ENCODE measurements at regions not wholly inside any gene's neighbourhood (a gene's known extent, or its start where the extent isn't known, plus 50 kb on each side); places are given as distances from the start of the nearest gene placed in this dataset.

DNA sequence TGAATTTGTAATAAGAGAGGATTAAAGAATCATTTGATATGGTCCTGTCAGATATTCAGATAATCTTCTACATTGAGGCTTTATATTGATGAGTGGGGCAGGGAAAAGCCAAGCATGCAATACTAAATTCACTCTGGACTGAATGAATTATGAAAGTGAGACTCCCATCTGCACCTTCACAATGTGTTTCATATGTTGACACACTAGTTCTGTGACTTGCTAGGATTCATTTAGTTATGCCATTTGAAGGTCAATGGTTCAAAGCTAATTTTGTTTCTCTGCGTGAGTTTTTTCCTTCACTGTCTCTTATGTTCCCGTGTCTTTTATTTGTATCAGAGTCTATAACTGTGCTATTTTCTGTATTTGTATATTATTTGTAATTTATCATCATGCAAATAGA, 1332.5 kb downstream of the KCNT2 start:
- DNase-seq (ENCODE audit: low read depth in 6 of 9, low spot score in 9 of 9): no peak
- no peaks in the 10 kb centered on the region for H3K9me3 ChIP-seq (ENCODE audit: control insufficient read depth in 2 of 2, insufficient read depth in 1 of 2, low read length in 1 of 2)
- H3K4me1 ChIP-seq (ENCODE audit: control insufficient read depth in 2 of 2, insufficient read depth in 2 of 2, low read length in 2 of 2): no peaks in the 10 kb centered on the region
- H3K36me3 ChIP-seq (ENCODE audit: control insufficient read depth in 2 of 2, insufficient read depth in 2 of 2, low read length in 1 of 2): no peaks in the 10 kb centered on the region
- 96% methylated on average over 2 of the region's 2 CpGs for WGBS
- no peak overlapping the region for H3K4me3 ChIP-seq (ENCODE audit: low read length in 2 of 2)
- H3K27ac ChIP-seq (ENCODE audit: low read depth in 1 of 2, low read length in 1 of 2): no peak overlapping the region
- no peaks in the 10 kb centered on the region for H3K27me3 ChIP-seq (ENCODE audit: control insufficient read depth in 2 of 2, insufficient read depth in 1 of 2, low read length in 1 of 2)

DNA sequence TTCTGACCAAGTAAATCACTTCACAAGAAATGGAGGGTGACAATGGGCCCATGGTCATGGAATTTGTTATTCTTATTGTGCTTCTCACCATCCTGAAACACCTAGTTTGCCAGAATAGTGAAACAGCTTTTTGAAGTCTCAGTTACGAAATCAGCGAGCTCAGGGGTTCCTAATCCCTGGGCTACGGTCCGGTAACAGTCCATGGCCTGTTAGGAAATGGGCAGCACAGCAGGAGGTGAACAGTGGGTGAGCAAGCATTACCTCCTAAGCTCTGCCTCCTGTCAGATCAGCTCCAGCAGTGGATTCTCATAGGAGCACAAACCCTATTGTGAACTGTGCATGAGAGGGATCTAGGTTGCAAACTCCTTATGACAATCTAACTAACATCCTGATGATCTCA, 1356.3 kb downstream of the KCNT2 start:
- Histone ChIP-seq H3K27me3 (ENCODE audit: control insufficient read depth in 2 of 2, insufficient read depth in 1 of 2, low read length in 1 of 2) (no peaks in the 10 kb centered on the region), H3K9me3 (ENCODE audit: control insufficient read depth in 2 of 2, insufficient read depth in 1 of 2, low read length in 1 of 2) (no peaks in the 10 kb centered on the region), H3K27ac (ENCODE audit: low read depth in 1 of 2, low read length in 1 of 2) (no peak overlapping the region), H3K4me1 (ENCODE audit: control insufficient read depth in 2 of 2, insufficient read depth in 2 of 2, low read length in 2 of 2) (no peaks in the 10 kb centered on the region), H3K36me3 (ENCODE audit: control insufficient read depth in 2 of 2, insufficient read depth in 2 of 2, low read length in 1 of 2) (no peaks in the 10 kb centered on the region), H3K4me3 (ENCODE audit: low read length in 2 of 2) (no peak overlapping the region)
- DNase-seq (ENCODE audit: low read depth in 6 of 9, low spot score in 9 of 9): no peak
- WGBS: 93% methylated on average over 4 of the region's 4 CpGs

DNA sequence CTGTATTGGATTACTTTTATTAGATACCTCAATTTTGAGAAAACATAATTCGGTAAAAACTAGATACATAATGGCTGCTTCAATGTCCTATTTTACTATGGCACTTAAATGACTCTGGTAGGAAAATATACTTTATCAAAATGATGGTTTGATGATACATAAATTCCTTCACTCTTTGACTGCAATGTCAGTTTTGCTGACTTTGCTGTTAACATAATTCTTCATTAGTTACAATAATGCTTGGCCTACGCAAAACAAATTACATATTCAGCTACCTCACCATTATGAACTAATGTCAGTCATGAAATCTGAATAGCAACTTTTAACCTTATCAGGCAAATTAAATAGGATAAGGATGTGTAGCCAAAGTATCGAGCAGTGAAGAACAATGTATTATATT, 1364.7 kb downstream of the KCNT2 start:
- Histone ChIP-seq H3K9me3 (ENCODE audit: control insufficient read depth in 2 of 2, insufficient read depth in 1 of 2, low read length in 1 of 2) (peaks cover 0 to under 1% of the 10 kb centered on the region in 2 donors), H3K27me3 (ENCODE audit: control insufficient read depth in 2 of 2, insufficient read depth in 1 of 2, low read length in 1 of 2) (no peaks in the 10 kb centered on the region), H3K4me3 (ENCODE audit: low read length in 2 of 2) (no peak overlapping the region), H3K27ac (ENCODE audit: low read depth in 1 of 2, low read length in 1 of 2) (no peak overlapping the region), H3K4me1 (ENCODE audit: control insufficient read depth in 2 of 2, insufficient read depth in 2 of 2, low read length in 2 of 2) (no peaks in the 10 kb centered on the region), H3K36me3 (ENCODE audit: control insufficient read depth in 2 of 2, insufficient read depth in 2 of 2, low read length in 1 of 2) (no peaks in the 10 kb centered on the region)
- DNase-seq (ENCODE audit: low read depth in 6 of 9, low spot score in 9 of 9): no peak
- WGBS: 98% methylated on average over 3 of the region's 3 CpGs

DNA sequence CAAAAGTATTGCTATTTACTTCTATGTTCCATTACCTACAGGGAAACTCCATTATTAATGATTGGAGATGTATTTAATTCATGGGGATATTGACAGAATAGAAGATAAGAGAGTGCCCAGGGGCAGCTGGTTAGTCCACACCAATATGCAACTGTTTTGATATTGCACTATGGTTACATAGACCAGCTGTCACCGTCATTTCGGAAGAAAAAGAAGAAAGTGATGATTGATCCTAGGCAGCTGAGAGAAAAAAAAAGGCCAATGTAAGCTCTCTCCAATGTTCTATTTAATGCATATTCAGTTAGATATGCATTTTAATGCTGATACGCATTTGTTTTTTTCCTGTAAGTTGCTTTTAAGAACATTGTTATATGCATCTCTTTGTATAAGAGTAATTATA, 1367.2 kb downstream of the KCNT2 start:
- Histone ChIP-seq H3K27ac (ENCODE audit: low read depth in 1 of 2, low read length in 1 of 2) (no peak overlapping the region), H3K36me3 (ENCODE audit: control insufficient read depth in 2 of 2, insufficient read depth in 2 of 2, low read length in 1 of 2) (no peaks in the 10 kb centered on the region), H3K27me3 (ENCODE audit: control insufficient read depth in 2 of 2, insufficient read depth in 1 of 2, low read length in 1 of 2) (no peaks in the 10 kb centered on the region), H3K4me3 (ENCODE audit: low read length in 2 of 2) (no peak overlapping the region), H3K9me3 (ENCODE audit: control insufficient read depth in 2 of 2, insufficient read depth in 1 of 2, low read length in 1 of 2) (peaks cover 0 to 16% of the 10 kb centered on the region in 2 donors), H3K4me1 (ENCODE audit: control insufficient read depth in 2 of 2, insufficient read depth in 2 of 2, low read length in 2 of 2) (no peaks in the 10 kb centered on the region)
- WGBS: 100% methylated on average over 3 of the region's 3 CpGs
- DNase-seq (ENCODE audit: low read depth in 6 of 9, low spot score in 9 of 9): no peak

DNA sequence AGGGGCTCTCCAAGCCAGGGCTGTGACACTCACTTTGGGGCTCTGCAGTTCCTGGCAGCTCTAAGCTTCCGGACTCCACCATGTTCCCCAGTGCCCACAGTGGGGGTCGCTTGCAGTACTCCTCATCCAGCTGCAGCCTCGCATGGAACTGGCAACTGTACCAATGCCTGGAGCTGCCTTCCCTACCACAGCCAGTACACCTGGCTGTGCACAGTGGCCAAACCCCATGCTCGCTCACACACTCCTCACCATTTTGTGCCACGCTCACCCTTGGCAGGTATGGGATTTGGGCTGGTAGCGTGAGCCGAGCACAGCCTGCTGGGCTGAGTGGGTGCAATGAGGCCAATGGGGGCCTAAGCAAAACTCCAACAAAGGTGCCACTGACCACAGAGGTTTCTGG, 1369.9 kb downstream of the KCNT2 start:
- Histone ChIP-seq H3K4me1 (ENCODE audit: control insufficient read depth in 2 of 2, insufficient read depth in 2 of 2, low read length in 2 of 2) (no peaks in the 10 kb centered on the region), H3K4me3 (ENCODE audit: low read length in 2 of 2) (no peak overlapping the region), H3K27me3 (ENCODE audit: control insufficient read depth in 2 of 2, insufficient read depth in 1 of 2, low read length in 1 of 2) (no peaks in the 10 kb centered on the region), H3K9me3 (ENCODE audit: control insufficient read depth in 2 of 2, insufficient read depth in 1 of 2, low read length in 1 of 2) (peaks cover 0 to 16% of the 10 kb centered on the region in 2 donors), H3K36me3 (ENCODE audit: control insufficient read depth in 2 of 2, insufficient read depth in 2 of 2, low read length in 1 of 2) (no peaks in the 10 kb centered on the region), H3K27ac (ENCODE audit: low read depth in 1 of 2, low read length in 1 of 2) (no peak overlapping the region)
- WGBS: 98% methylated on average over 7 of the region's 7 CpGs
- DNase-seq (ENCODE audit: low read depth in 6 of 9, low spot score in 9 of 9): no peak

DNA sequence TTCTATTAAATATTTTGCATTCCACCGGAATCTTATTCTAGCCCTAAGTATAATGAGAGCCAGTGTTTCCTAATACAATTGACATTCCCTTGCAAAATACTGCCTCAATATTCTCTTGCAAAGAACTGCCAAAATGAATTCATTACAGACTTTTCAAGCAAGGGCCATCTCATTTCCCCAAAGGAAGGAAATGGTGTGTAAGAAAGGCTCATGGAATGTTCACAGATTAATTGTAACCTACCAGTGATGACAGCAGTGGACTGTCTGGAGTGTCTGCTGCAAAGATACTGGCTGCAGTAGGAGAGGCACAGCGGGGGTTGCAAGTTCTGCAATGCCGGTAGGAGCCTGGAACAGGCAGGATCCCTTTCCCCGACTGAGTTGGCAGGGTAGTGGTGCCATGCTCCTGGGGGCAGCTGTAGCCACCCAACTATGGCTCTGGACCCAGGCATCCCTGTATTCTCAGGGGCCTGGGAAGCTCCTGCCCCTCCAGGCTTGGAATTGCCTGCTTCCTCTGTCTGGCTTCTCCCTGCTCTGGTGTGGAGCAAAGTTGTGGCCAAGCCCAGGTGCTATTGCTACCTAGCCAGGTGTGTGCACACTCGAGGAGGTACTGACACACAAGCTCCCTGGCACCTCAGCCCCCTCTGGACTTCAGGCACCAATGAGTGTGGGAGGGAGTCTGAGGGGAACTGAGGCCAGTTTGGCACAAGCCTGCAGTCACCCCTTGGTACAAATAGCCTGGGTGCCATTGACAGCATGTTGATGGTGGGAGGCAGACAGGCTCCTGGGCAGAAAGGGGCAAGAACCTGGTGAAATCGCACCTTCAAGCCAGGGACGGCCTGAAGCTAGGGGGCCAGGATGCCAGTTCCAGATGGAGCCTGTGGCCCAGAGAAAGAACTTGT, 1371.0 kb downstream of the KCNT2 start:
- Histone ChIP-seq H3K27me3 (ENCODE audit: control insufficient read depth in 2 of 2, insufficient read depth in 1 of 2, low read length in 1 of 2) (no peaks in the 10 kb centered on the region), H3K9me3 (ENCODE audit: control insufficient read depth in 2 of 2, insufficient read depth in 1 of 2, low read length in 1 of 2) (peaks cover 0 to 16% of the 10 kb centered on the region in 2 donors), H3K4me1 (ENCODE audit: control insufficient read depth in 2 of 2, insufficient read depth in 2 of 2, low read length in 2 of 2) (no peaks in the 10 kb centered on the region), H3K27ac (ENCODE audit: low read depth in 1 of 2, low read length in 1 of 2) (no peak overlapping the region), H3K36me3 (ENCODE audit: control insufficient read depth in 2 of 2, insufficient read depth in 2 of 2, low read length in 1 of 2) (no peaks in the 10 kb centered on the region), H3K4me3 (ENCODE audit: low read length in 2 of 2) (no peak overlapping the region)
- DNase-seq (ENCODE audit: low read depth in 6 of 9, low spot score in 9 of 9): no peak
- WGBS: 93% methylated on average over 7 of the region's 7 CpGs

DNA sequence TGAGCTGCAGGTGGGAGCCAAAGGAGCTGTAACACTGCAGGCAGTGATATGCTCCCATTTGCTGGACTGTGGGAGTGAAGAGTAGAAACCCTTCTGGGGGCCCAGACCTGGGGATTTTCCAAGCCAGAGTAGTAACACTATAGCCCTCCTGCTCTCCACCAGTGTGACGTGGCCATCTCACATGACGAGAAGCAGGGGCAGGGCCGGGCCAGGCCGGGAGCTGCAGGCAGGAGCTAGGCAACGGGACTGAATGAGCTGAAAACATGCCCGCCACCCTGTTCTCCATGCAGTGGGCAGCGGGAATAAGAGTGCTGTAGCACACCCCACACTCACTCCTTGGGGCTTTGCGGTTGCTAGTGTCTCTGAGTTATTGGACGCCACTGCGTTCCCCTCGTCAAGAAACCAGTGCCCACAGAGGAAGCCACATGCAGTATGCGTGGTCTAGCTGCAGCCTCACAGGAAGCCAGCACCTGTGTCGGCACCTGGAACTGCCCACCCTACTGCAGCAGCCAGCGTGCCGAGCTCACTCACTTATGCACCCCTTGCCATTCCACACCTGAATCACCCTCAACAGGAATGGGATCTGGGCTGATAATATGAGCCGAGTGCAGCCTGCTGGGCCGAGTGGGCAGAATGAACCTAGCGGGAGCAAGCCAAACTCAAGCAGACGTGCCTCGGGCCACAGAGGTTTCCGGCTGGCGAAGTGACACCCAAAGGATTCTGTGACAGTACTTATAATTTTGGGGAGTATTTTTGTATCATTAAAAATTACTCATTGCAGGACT, 1389.6 kb downstream of the KCNT2 start:
- Histone ChIP-seq H3K9me3 (ENCODE audit: control insufficient read depth in 2 of 2, insufficient read depth in 1 of 2, low read length in 1 of 2) (peaks cover 0 to 8% of the 10 kb centered on the region in 2 donors), H3K27me3 (ENCODE audit: control insufficient read depth in 2 of 2, insufficient read depth in 1 of 2, low read length in 1 of 2) (no peaks in the 10 kb centered on the region), H3K36me3 (ENCODE audit: control insufficient read depth in 2 of 2, insufficient read depth in 2 of 2, low read length in 1 of 2) (no peaks in the 10 kb centered on the region), H3K4me1 (ENCODE audit: control insufficient read depth in 2 of 2, insufficient read depth in 2 of 2, low read length in 2 of 2) (no peaks in the 10 kb centered on the region), H3K4me3 (ENCODE audit: low read length in 2 of 2) (no peak overlapping the region), H3K27ac (ENCODE audit: low read depth in 1 of 2, low read length in 1 of 2) (no peak overlapping the region)
- no peak for DNase-seq (ENCODE audit: low read depth in 6 of 9, low spot score in 9 of 9)
- WGBS: 92% methylated on average over 22 of the region's 22 CpGs

DNA sequence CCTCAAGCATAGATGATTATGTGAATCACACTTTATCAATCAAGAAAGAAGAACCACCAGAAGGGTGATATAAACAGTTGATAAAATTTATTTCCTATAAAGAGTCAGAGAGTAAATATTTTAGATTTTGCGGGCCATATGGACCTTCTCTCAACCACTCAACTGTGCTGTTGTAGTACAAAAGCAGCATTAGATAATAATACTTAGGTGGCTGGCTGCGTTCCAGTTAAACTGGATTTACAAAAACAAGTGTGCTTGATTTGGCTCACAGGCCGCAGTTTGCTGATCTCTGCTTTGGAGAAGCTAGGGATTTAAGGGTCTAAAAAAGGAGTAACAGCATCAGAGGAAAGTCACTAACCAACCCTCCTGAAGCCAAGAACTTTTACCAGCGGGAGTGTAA, 1406.0 kb downstream of the KCNT2 start:
- no peak overlapping the region for H3K27ac ChIP-seq (ENCODE audit: low read depth in 1 of 2, low read length in 1 of 2)
- H3K36me3 ChIP-seq (ENCODE audit: control insufficient read depth in 2 of 2, insufficient read depth in 2 of 2, low read length in 1 of 2): no peaks in the 10 kb centered on the region
- WGBS: 97% methylated on average over 4 of the region's 4 CpGs
- no peaks in the 10 kb centered on the region for H3K27me3 ChIP-seq (ENCODE audit: control insufficient read depth in 2 of 2, insufficient read depth in 1 of 2, low read length in 1 of 2)
- no peak for DNase-seq (ENCODE audit: low read depth in 6 of 9, low spot score in 9 of 9)
- H3K4me1 ChIP-seq (ENCODE audit: control insufficient read depth in 2 of 2, insufficient read depth in 2 of 2, low read length in 2 of 2): no peaks in the 10 kb centered on the region
- H3K9me3 ChIP-seq (ENCODE audit: control insufficient read depth in 2 of 2, insufficient read depth in 1 of 2, low read length in 1 of 2): no peaks in the 10 kb centered on the region
- no peak overlapping the region for H3K4me3 ChIP-seq (ENCODE audit: low read length in 2 of 2)

DNA sequence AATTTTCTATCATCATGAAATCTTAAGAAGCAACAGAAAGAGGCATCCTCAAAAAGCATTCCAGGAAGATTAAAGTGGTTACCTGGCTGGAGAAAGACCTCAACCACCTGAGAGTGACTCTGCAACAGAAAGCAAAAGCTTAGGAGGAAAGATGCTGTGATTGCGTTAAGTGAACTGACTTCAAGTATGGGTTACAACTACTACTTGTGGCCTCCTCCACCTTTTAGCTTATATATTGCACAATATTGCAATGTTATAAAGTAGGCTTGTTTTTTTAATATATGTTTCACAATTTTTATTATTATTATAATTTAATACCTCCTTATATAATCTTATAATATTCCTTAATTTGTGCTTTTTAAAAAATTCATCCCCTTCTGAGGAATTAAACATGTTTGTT, 1407.5 kb downstream of the KCNT2 start:
- no peaks in the 10 kb centered on the region for H3K27me3 ChIP-seq (ENCODE audit: control insufficient read depth in 2 of 2, insufficient read depth in 1 of 2, low read length in 1 of 2)
- H3K27ac ChIP-seq (ENCODE audit: low read depth in 1 of 2, low read length in 1 of 2): no peak overlapping the region
- no peaks in the 10 kb centered on the region for H3K9me3 ChIP-seq (ENCODE audit: control insufficient read depth in 2 of 2, insufficient read depth in 1 of 2, low read length in 1 of 2)
- no peaks in the 10 kb centered on the region for H3K4me1 ChIP-seq (ENCODE audit: control insufficient read depth in 2 of 2, insufficient read depth in 2 of 2, low read length in 2 of 2)
- DNase-seq (ENCODE audit: low read depth in 6 of 9, low spot score in 9 of 9): no peak
- H3K36me3 ChIP-seq (ENCODE audit: control insufficient read depth in 2 of 2, insufficient read depth in 2 of 2, low read length in 1 of 2): no peaks in the 10 kb centered on the region
- 100% methylated on average over 1 of the region's 1 CpG for WGBS
- H3K4me3 ChIP-seq (ENCODE audit: low read length in 2 of 2): no peak overlapping the region
